Endodermal cell (in vitro differentiated cells): ENCODE measurements at regions not wholly inside any gene's neighbourhood (a gene's known extent, or its start where the extent isn't known, plus 50 kb on each side); places are given as distances from the start of the nearest gene placed in this dataset.
A peak's percentile ranks its signal among the peaks of the same experiment; 100 is the strongest.

ENCODE experiments used
- DNase-seq: peaks from one replicate; pipeline ENCODE4 v3.0.0-alpha.2; 2017
- H3K27ac ChIP-seq: 2 replicates; pipeline ENCODE4 v1.5.1; 2013; ENCODE audit warnings: mild to moderate bottlenecking, low read depth, low read length, moderate library complexity
- H3K27me3 ChIP-seq: 2 replicates; pipeline ENCODE4 v1.6.1; 2013; ENCODE audit warnings: mild to moderate bottlenecking, low read length, moderate library complexity; ENCODE audit not compliant: insufficient read depth, control insufficient read depth, poor library complexity, severe bottlenecking
- H3K36me3 ChIP-seq: 2 replicates; pipeline ENCODE4 v1.7.0; 2013; ENCODE audit warnings: mild to moderate bottlenecking, low read length, moderate library complexity; ENCODE audit not compliant: control insufficient read depth, insufficient read depth
- H3K4me1 ChIP-seq: one replicate; pipeline ENCODE4 v1.7.0; 2013; ENCODE audit warnings: low read length; ENCODE audit not compliant: control insufficient read depth, insufficient read depth
- H3K4me3 ChIP-seq: 2 replicates; pipeline ENCODE4 v1.5.1; 2013; ENCODE audit warnings: mild to moderate bottlenecking, low read length, moderate library complexity
- H3K9ac ChIP-seq: 2 replicates; pipeline ENCODE4 v1.6.1; 2013; ENCODE audit warnings: mild to moderate bottlenecking, low read length, moderate library complexity; ENCODE audit not compliant: poor library complexity, severe bottlenecking; ENCODE audit errors: extremely low read depth
- H3K9me3 ChIP-seq: 2 replicates; pipeline ENCODE4 v1.6.1; 2013; ENCODE audit warnings: mild to moderate bottlenecking, low read length, moderate library complexity; ENCODE audit not compliant: control insufficient read depth
- H3K27ac Mint-ChIP-seq: 2 replicates; pipeline ENCODE4 v1.8.0; 2020; ENCODE audit warnings: mixed read lengths
- H3K27me3 Mint-ChIP-seq: 2 replicates; pipeline ENCODE4 v1.8.0; 2021; ENCODE audit warnings: mild to moderate bottlenecking, mixed read lengths; ENCODE audit not compliant: insufficient read depth
- H3K36me3 Mint-ChIP-seq: 2 replicates; pipeline ENCODE4 v1.8.0; 2020; ENCODE audit warnings: low read depth, mixed read lengths
- H3K4me1 Mint-ChIP-seq: 2 replicates; pipeline ENCODE4 v1.8.0; 2020; ENCODE audit warnings: mixed read lengths
- H3K4me3 Mint-ChIP-seq: 2 replicates; pipeline ENCODE4 v1.8.0; 2020; ENCODE audit warnings: mild to moderate bottlenecking, moderate library complexity, mixed read lengths
- H3K9me3 Mint-ChIP-seq: 2 replicates; pipeline ENCODE4 v1.8.0; 2020; ENCODE audit warnings: mild to moderate bottlenecking, mixed read lengths
- CTCF ChIP-seq: fragments of 200-600 bp; sonication (generic); conservative IDR thresholded peaks from 2 replicates; pipeline ENCODE4 v1.5.0; 2021; ENCODE audit warnings: antibody characterized with exemption, mild to moderate bottlenecking
- WGBS, 2 experiments: methylation state at CpG; one replicate each; pipeline versions ENCODE4 v1.1.5 to v1.1.7; 2013; ENCODE audit warnings: missing lambda C conversion rate in 2 of 2, mixed read lengths in 1 of 2; ENCODE audit not compliant: insufficient coverage in 1 of 2, insufficient read length in 1 of 2; 5-methylcytosine and 5-hydroxymethylcytosine counted together

- Histone ChIP-seq H3K27me3 (no peaks in the 10 kb centered on the region), H3K27ac (no peak overlapping the region), H3K36me3 (no peaks in the 10 kb centered on the region), H3K4me3 (no peak overlapping the region), H3K9ac (no peak overlapping the region), H3K9me3 (peaks cover 5% of the 10 kb centered on the region), H3K4me1 (no peaks in the 10 kb centered on the region)
- TF ChIP-seq CTCF: peak; percentile 57
- peaks cover 20% of the 10 kb centered on the region for H3K9me3 Mint-ChIP-seq
- no peaks in the 10 kb centered on the region for H3K36me3 Mint-ChIP-seq
- 97 to 98% methylated on average over 3 of the region's 3 CpGs for WGBS, 2 experiments
- no peak overlapping the region for H3K27ac Mint-ChIP-seq
- peaks cover 5% of the 10 kb centered on the region for H3K4me1 Mint-ChIP-seq
- peaks cover 5% of the 10 kb centered on the region for H3K27me3 Mint-ChIP-seq
- no peak for DNase-seq
- no peak overlapping the region for H3K4me3 Mint-ChIP-seq
Measured at GRCh38 chr7:67608806-67609205, 612.2 kb downstream of the TYW1 start.

- peaks cover 10% of the 10 kb centered on the region for H3K9me3 Mint-ChIP-seq
- 88 to 89% methylated on average over 6 of the region's 6 CpGs for whole genome bisulfite sequencing, 2 experiments
- Histone ChIP-seq H3K9ac (no peak overlapping the region), H3K27ac (no peak overlapping the region), H3K4me3 (no peak overlapping the region), H3K36me3 (no peaks in the 10 kb centered on the region), H3K4me1 (no peaks in the 10 kb centered on the region), H3K27me3 (no peaks in the 10 kb centered on the region), H3K9me3 (peaks cover 5% of the 10 kb centered on the region)
- no peak for DNase-seq
- H3K36me3 Mint-ChIP-seq: no peaks in the 10 kb centered on the region
- H3K27ac Mint-ChIP-seq: no peak overlapping the region
- H3K4me1 Mint-ChIP-seq: peaks cover 5% of the 10 kb centered on the region
- no peak for TF ChIP-seq CTCF
- H3K4me3 Mint-ChIP-seq: no peak overlapping the region
- H3K27me3 Mint-ChIP-seq: peaks cover 3% of the 10 kb centered on the region
Measured at GRCh38 chr7:67610897-67611296, 614.3 kb downstream of the TYW1 start.

- no peak overlapping the region for H3K27ac Mint-ChIP-seq
- DNase-seq: no peak
- WGBS, 2 experiments: 57 to 72% methylated on average over 1 to 2 of the region's 2 CpGs
- H3K27me3 ChIP-seq: no peaks in the 10 kb centered on the region
- H3K9me3 Mint-ChIP-seq: peaks cover 10% of the 10 kb centered on the region
- H3K9me3 ChIP-seq: peaks cover 5% of the 10 kb centered on the region
- H3K36me3 Mint-ChIP-seq: no peaks in the 10 kb centered on the region
- no peak overlapping the region for H3K9ac ChIP-seq
- H3K4me3 ChIP-seq: no peak overlapping the region
- H3K36me3 ChIP-seq: no peaks in the 10 kb centered on the region
- peaks cover 5% of the 10 kb centered on the region for H3K27me3 Mint-ChIP-seq
- no peaks in the 10 kb centered on the region for H3K4me1 ChIP-seq
- H3K4me1 Mint-ChIP-seq: peaks cover 9% of the 10 kb centered on the region
- no peak overlapping the region for H3K27ac ChIP-seq
- no peak overlapping the region for H3K4me3 Mint-ChIP-seq
- no peak for TF ChIP-seq CTCF
Measured at GRCh38 chr7:67614843-67615242, 618.2 kb downstream of the TYW1 start.
